ENCODE measurements at regions not wholly inside any gene's neighbourhood (a gene's known extent, or its start where the extent isn't known, plus 50 kb on each side); places are given as distances from the start of the nearest gene placed in this dataset.

DNA sequence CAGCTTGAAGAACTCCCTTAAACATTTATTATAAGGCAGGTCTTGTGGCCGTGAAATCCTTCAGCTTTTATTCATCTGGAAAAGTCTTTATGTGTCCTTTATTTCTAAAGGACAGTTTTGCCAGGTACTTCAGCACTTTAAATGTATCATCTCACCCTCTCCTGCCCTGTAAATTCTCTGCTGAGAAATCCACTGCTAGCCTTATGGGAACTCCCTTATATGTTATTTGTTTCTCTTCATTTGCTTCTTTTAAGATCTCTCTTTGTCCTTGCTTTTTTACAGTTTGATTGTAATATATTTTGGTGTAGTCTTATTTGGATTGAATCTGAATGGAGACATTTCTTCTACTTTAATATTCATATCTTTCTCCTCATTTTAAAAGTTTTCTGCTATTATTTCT is 86.7 kb upstream of the RBMS3 start:
- TF ChIP-seq EZH2phosphoT487 (IDR thresholded peaks at IDR 0.05; ENCODE audit: borderline replicate concordance) = no peak
- TF ChIP-seq, protein P1, sequence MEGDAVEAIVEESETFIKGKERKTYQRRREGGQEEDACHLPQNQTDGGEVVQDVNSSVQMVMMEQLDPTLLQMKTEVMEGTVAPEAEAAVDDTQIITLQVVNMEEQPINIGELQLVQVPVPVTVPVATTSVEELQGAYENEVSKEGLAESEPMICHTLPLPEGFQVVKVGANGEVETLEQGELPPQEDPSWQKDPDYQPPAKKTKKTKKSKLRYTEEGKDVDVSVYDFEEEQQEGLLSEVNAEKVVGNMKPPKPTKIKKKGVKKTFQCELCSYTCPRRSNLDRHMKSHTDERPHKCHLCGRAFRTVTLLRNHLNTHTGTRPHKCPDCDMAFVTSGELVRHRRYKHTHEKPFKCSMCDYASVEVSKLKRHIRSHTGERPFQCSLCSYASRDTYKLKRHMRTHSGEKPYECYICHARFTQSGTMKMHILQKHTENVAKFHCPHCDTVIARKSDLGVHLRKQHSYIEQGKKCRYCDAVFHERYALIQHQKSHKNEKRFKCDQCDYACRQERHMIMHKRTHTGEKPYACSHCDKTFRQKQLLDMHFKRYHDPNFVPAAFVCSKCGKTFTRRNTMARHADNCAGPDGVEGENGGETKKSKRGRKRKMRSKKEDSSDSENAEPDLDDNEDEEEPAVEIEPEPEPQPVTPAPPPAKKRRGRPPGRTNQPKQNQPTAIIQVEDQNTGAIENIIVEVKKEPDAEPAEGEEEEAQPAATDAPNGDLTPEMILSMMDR (IDR thresholded peaks at IDR 0.05 in 2 of 3, conservative IDR thresholded peaks at IDR 0.05 in 1 of 3; ENCODE audit: borderline replicate concordance in 1 of 3, insufficient read depth in 1 of 3, low read depth in 2 of 3, low read length in 2 of 3) = no peak

All from HCT116 (cell line).